WTC11 (cell line): ENCODE measurements at regions not wholly inside any gene's neighbourhood (a gene's known extent, or its start where the extent isn't known, plus 50 kb on each side); places are given as distances from the start of the nearest gene placed in this dataset.

ENCODE experiments used
- ATAC-seq: fragments of 200-7000 bp; cut with Tn5 transposase; 2 replicates; pipeline ENCODE4 v1.10.0; 2021; ENCODE audit warnings: mild to moderate bottlenecking, moderate library complexity
- CTCF ChIA-PET: fragments of 300-600 bp; sonication (Branson Sonifier 250); formaldehyde crosslinking; loops from one replicate; lab custom pipeline; 2021; ENCODE audit warnings: antibody characterized with exemption; lab: Charles Lee
- POLR2A ChIA-PET: fragments of 350-600 bp; sonication (Branson Sonifier 250); formaldehyde crosslinking; loops from one replicate; lab custom pipeline; 2021; ENCODE audit warnings: antibody characterized with exemption; lab: Charles Lee
- DNase-seq: peaks from one replicate; pipeline ENCODE4 v3.0.0; 2021; ENCODE audit warnings: low spot score
- H3K27ac Mint-ChIP-seq: 2 replicates; pipeline ENCODE4 v1.8.0; 2021; ENCODE audit warnings: mixed read lengths
- H3K27me3 Mint-ChIP-seq: 2 replicates; pipeline ENCODE4 v1.8.0; 2021; ENCODE audit warnings: low read depth, mild to moderate bottlenecking, moderate library complexity, mixed read lengths
- H3K36me3 Mint-ChIP-seq: 2 replicates; pipeline ENCODE4 v1.8.0; 2021; ENCODE audit warnings: mixed read lengths
- H3K4me1 Mint-ChIP-seq: 2 replicates; pipeline ENCODE4 v1.8.0; 2022; ENCODE audit warnings: mixed read lengths
- H3K4me3 Mint-ChIP-seq: 2 replicates; pipeline ENCODE4 v1.8.0; 2021; ENCODE audit warnings: mild to moderate bottlenecking, moderate library complexity, mixed read lengths
- H3K9me3 Mint-ChIP-seq: 2 replicates; pipeline ENCODE4 v1.8.0; 2021; ENCODE audit warnings: mixed read lengths
- ELF4 ChIP-seq: sonication (generic); formaldehyde crosslinking; IDR thresholded peaks from 2 replicates; pipeline ENCODE4 v1.8.1; 2022; ENCODE audit warnings: low read depth, mild to moderate bottlenecking, moderate library complexity, missing genetic modification reagents
- FOXJ3 ChIP-seq: sonication (generic); formaldehyde crosslinking; IDR thresholded peaks from 2 replicates; pipeline ENCODE4 v1.9.0; 2021; ENCODE audit warnings: missing genetic modification reagents, mild to moderate bottlenecking, borderline replicate concordance
- MXD4 ChIP-seq: fragments of 250-450 bp; sonication (Bioruptor Pico); IDR thresholded peaks from 2 replicates; pipeline ENCODE4 v1.8.0; 2021; ENCODE audit warnings: mild to moderate bottlenecking, moderate library complexity, borderline replicate concordance
- MYBL2 ChIP-seq: sonication (generic); formaldehyde crosslinking; IDR thresholded peaks from 2 replicates; pipeline ENCODE4 v1.8.1; 2023; ENCODE audit warnings: mild to moderate bottlenecking, moderate library complexity, missing genetic modification reagents
- TCF7 ChIP-seq: sonication (generic); formaldehyde crosslinking; IDR thresholded peaks from 2 replicates; pipeline ENCODE4 v1.8.0; 2022; ENCODE audit warnings: mild to moderate bottlenecking, low read depth, missing genetic modification reagents, moderate library complexity
- TEAD1 ChIP-seq: sonication (generic); formaldehyde crosslinking; IDR thresholded peaks from 2 replicates; pipeline ENCODE4 v1.8.0; 2022; ENCODE audit warnings: mild to moderate bottlenecking, missing genetic modification reagents
- ZNF138 ChIP-seq: sonication (generic); formaldehyde crosslinking; conservative IDR thresholded peaks from 2 replicates; pipeline ENCODE4 v1.8.1; 2022; ENCODE audit warnings: mild to moderate bottlenecking, moderate library complexity, missing genetic modification reagents
- TF ChIP-seq, protein P1 (sequence below): sonication (generic); formaldehyde crosslinking; IDR thresholded peaks from 2 replicates; pipeline ENCODE4 v1.8.0; 2022; ENCODE audit warnings: mild to moderate bottlenecking, missing genetic modification reagents
- TF ChIP-seq, protein P2 (sequence below): sonication (generic); formaldehyde crosslinking; IDR thresholded peaks from 2 replicates; pipeline ENCODE4 v1.8.1; 2023; ENCODE audit warnings: mild to moderate bottlenecking, missing genetic modification reagents, borderline replicate concordance
- TF ChIP-seq, protein P3 (sequence below): sonication (generic); formaldehyde crosslinking; IDR thresholded peaks from 2 replicates; pipeline ENCODE4 v1.8.1; 2022; ENCODE audit warnings: mild to moderate bottlenecking, moderate library complexity, missing genetic modification reagents
- TF ChIP-seq, protein P4 (sequence below): fragments of 200-600 bp; IDR thresholded peaks from 2 replicates; pipeline ENCODE4 v1.8.0; 2022; ENCODE audit warnings: antibody characterized with exemption
- TF ChIP-seq, protein P5 (sequence below): sonication (generic); formaldehyde crosslinking; IDR thresholded peaks from 2 replicates; pipeline ENCODE4 v1.8.1; 2022; ENCODE audit warnings: missing genetic modification reagents, borderline replicate concordance
- TF ChIP-seq, protein P6 (sequence below): sonication (generic); formaldehyde crosslinking; IDR thresholded peaks from 2 replicates; pipeline ENCODE4 v1.8.0; 2022; ENCODE audit warnings: mild to moderate bottlenecking, missing genetic modification reagents
- TF ChIP-seq, protein P7 (sequence below): sonication (generic); formaldehyde crosslinking; IDR thresholded peaks from 2 replicates; pipeline ENCODE4 v1.8.0; 2022; ENCODE audit warnings: mild to moderate bottlenecking, missing genetic modification reagents
- TF ChIP-seq, protein P8 (sequence below): sonication (generic); formaldehyde crosslinking; IDR thresholded peaks from 2 replicates; pipeline ENCODE4 v1.8.0; 2023; ENCODE audit warnings: missing genetic modification reagents, mild to moderate bottlenecking, borderline replicate concordance

DNA sequence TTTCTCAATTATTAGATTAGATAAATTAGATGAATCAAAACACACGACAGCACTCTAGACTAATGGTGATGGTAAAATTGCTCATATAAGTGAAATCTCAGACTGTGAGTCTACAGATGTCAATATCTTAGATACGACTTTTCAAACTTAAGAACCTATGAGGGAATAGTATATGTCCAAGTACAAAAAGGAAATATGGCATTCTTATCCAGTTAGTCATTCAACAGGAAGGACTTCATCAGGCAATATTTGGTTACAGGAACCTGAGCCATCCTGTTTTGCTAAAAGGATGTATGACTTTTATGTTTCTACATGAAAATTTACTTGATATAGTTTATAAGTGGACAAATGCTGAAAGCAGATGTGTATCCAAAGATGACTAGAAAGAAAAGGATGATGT, 107.0 kb downstream of the CT47B1 start:
- no peaks in the 10 kb centered on the region for H3K36me3 Mint-ChIP-seq
- CTCF ChIA-PET: no interaction called here
- no peak for DNase-seq
- TF ChIP-seq, protein P1, sequence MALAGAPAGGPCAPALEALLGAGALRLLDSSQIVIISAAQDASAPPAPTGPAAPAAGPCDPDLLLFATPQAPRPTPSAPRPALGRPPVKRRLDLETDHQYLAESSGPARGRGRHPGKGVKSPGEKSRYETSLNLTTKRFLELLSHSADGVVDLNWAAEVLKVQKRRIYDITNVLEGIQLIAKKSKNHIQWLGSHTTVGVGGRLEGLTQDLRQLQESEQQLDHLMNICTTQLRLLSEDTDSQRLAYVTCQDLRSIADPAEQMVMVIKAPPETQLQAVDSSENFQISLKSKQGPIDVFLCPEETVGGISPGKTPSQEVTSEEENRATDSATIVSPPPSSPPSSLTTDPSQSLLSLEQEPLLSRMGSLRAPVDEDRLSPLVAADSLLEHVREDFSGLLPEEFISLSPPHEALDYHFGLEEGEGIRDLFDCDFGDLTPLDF (CRISPR knock-in tag): no peak
- TF ChIP-seq, protein P2, sequence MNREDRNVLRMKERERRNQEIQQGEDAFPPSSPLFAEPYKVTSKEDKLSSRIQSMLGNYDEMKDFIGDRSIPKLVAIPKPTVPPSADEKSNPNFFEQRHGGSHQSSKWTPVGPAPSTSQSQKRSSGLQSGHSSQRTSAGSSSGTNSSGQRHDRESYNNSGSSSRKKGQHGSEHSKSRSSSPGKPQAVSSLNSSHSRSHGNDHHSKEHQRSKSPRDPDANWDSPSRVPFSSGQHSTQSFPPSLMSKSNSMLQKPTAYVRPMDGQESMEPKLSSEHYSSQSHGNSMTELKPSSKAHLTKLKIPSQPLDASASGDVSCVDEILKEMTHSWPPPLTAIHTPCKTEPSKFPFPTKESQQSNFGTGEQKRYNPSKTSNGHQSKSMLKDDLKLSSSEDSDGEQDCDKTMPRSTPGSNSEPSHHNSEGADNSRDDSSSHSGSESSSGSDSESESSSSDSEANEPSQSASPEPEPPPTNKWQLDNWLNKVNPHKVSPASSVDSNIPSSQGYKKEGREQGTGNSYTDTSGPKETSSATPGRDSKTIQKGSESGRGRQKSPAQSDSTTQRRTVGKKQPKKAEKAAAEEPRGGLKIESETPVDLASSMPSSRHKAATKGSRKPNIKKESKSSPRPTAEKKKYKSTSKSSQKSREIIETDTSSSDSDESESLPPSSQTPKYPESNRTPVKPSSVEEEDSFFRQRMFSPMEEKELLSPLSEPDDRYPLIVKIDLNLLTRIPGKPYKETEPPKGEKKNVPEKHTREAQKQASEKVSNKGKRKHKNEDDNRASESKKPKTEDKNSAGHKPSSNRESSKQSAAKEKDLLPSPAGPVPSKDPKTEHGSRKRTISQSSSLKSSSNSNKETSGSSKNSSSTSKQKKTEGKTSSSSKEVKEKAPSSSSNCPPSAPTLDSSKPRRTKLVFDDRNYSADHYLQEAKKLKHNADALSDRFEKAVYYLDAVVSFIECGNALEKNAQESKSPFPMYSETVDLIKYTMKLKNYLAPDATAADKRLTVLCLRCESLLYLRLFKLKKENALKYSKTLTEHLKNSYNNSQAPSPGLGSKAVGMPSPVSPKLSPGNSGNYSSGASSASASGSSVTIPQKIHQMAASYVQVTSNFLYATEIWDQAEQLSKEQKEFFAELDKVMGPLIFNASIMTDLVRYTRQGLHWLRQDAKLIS: no peak
- no peak for TF ChIP-seq FOXJ3 (CRISPR knock-in tag)
- TF ChIP-seq, protein P3, sequence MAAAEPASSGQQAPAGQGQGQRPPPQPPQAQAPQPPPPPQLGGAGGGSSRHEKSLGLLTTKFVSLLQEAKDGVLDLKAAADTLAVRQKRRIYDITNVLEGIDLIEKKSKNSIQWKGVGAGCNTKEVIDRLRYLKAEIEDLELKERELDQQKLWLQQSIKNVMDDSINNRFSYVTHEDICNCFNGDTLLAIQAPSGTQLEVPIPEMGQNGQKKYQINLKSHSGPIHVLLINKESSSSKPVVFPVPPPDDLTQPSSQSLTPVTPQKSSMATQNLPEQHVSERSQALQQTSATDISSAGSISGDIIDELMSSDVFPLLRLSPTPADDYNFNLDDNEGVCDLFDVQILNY (CRISPR knock-in tag): no peak
- TF ChIP-seq, protein P4, sequence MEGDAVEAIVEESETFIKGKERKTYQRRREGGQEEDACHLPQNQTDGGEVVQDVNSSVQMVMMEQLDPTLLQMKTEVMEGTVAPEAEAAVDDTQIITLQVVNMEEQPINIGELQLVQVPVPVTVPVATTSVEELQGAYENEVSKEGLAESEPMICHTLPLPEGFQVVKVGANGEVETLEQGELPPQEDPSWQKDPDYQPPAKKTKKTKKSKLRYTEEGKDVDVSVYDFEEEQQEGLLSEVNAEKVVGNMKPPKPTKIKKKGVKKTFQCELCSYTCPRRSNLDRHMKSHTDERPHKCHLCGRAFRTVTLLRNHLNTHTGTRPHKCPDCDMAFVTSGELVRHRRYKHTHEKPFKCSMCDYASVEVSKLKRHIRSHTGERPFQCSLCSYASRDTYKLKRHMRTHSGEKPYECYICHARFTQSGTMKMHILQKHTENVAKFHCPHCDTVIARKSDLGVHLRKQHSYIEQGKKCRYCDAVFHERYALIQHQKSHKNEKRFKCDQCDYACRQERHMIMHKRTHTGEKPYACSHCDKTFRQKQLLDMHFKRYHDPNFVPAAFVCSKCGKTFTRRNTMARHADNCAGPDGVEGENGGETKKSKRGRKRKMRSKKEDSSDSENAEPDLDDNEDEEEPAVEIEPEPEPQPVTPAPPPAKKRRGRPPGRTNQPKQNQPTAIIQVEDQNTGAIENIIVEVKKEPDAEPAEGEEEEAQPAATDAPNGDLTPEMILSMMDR: no peak
- H3K27me3 Mint-ChIP-seq: peaks cover 4% of the 10 kb centered on the region
- no peak overlapping the region for H3K27ac Mint-ChIP-seq
- H3K4me1 Mint-ChIP-seq: no peaks in the 10 kb centered on the region
- ATAC-seq: no peak
- H3K4me3 Mint-ChIP-seq: no peak overlapping the region
- no peaks in the 10 kb centered on the region for H3K9me3 Mint-ChIP-seq
- POLR2A ChIA-PET: no interaction called here

DNA sequence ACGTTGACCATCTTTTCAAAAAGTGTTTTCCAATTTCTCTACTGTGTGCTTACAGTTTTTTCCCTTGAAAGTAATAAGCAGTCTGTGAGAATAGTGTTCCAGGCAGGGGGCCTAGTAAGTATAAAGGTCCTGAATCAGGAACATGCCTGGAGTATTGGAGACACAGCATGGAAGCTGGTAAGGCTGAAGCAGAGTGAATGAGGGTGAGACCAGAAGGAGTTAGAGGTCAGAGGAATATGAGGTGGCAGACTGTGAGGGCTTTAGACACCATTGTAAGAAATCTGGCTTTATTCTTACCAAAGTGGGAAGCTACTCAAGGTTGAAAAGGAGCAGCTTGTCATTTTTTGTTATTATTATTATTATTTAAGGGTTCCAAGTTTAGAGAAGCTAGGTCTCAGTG, 107.4 kb downstream of the CT47B1 start:
- POLR2A ChIA-PET: no interaction called here
- DNase-seq (no peak), ATAC-seq (no peak)
- Mint-ChIP-seq H3K36me3 (no peaks in the 10 kb centered on the region), H3K4me3 (no peak overlapping the region), H3K27ac (no peak overlapping the region), H3K4me1 (no peaks in the 10 kb centered on the region), H3K27me3 (no peaks in the 10 kb centered on the region; the same call in 1 of the 2 replicates), H3K9me3 (no peaks in the 10 kb centered on the region)
- TF ChIP-seq ZNF138 (CRISPR knock-in tag): no peak
- no peak for TF ChIP-seq MYBL2 (CRISPR knock-in tag)
- TF ChIP-seq ELF4: no peak
- TF ChIP-seq, protein P5, sequence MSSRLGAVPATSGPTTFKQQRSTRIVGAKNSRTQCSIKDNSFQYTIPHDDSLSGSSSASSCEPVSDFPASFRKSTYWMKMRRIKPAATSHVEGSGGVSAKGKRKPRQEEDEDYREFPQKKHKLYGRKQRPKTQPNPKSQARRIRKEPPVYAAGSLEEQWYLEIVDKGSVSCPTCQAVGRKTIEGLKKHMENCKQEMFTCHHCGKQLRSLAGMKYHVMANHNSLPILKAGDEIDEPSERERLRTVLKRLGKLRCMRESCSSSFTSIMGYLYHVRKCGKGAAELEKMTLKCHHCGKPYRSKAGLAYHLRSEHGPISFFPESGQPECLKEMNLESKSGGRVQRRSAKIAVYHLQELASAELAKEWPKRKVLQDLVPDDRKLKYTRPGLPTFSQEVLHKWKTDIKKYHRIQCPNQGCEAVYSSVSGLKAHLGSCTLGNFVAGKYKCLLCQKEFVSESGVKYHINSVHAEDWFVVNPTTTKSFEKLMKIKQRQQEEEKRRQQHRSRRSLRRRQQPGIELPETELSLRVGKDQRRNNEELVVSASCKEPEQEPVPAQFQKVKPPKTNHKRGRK: no peak
- TF ChIP-seq TEAD1 (CRISPR knock-in tag): no peak
- TF ChIP-seq TCF7: no peak
- CTCF ChIA-PET: no interaction called here

DNA sequence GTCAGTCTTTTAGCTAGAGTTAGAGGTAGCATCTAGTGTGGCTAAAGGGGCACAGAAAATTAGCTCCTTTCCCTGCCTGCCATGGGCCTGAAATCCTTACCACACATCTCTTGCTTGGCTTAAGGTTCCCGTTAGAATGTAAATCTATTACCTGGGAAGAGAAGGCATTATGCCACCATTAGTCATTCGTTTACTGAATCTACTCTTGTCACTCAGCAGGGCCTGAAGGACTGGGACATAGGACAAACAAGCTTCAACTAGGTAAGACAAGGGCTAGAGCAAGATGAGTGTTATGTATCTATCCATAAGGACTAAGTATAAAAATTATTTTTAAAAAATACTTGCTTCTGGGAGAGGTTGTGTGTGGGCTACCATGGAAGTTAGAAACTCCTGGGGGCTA, 112.4 kb downstream of the CT47B1 start:
- no peak overlapping the region for H3K27ac Mint-ChIP-seq
- POLR2A ChIA-PET: no interaction called here
- H3K9me3 Mint-ChIP-seq: no peaks in the 10 kb centered on the region
- no peak for ATAC-seq
- no peak for DNase-seq
- H3K36me3 Mint-ChIP-seq: no peaks in the 10 kb centered on the region
- CTCF ChIA-PET: no interaction called here
- H3K4me3 Mint-ChIP-seq: no peak overlapping the region
- peaks cover 2% of the 10 kb centered on the region for H3K27me3 Mint-ChIP-seq
- no peaks in the 10 kb centered on the region for H3K4me1 Mint-ChIP-seq
- TF ChIP-seq TCF7 (no peak), TEAD1 (CRISPR knock-in tag) (no peak), MXD4 (CRISPR knock-in tag) (no peak)
- TF ChIP-seq, protein P6, sequence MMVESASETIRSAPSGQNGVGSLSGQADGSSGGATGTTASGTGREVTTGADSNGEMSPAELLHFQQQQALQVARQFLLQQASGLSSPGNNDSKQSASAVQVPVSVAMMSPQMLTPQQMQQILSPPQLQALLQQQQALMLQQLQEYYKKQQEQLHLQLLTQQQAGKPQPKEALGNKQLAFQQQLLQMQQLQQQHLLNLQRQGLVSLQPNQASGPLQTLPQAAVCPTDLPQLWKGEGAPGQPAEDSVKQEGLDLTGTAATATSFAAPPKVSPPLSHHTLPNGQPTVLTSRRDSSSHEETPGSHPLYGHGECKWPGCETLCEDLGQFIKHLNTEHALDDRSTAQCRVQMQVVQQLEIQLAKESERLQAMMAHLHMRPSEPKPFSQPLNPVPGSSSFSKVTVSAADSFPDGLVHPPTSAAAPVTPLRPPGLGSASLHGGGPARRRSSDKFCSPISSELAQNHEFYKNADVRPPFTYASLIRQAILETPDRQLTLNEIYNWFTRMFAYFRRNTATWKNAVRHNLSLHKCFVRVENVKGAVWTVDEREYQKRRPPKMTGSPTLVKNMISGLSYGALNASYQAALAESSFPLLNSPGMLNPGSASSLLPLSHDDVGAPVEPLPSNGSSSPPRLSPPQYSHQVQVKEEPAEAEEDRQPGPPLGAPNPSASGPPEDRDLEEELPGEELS: no peak
- TF ChIP-seq, protein P7, sequence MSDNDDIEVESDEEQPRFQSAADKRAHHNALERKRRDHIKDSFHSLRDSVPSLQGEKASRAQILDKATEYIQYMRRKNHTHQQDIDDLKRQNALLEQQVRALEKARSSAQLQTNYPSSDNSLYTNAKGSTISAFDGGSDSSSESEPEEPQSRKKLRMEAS (CRISPR knock-in tag): no peak
- TF ChIP-seq, protein P8, sequence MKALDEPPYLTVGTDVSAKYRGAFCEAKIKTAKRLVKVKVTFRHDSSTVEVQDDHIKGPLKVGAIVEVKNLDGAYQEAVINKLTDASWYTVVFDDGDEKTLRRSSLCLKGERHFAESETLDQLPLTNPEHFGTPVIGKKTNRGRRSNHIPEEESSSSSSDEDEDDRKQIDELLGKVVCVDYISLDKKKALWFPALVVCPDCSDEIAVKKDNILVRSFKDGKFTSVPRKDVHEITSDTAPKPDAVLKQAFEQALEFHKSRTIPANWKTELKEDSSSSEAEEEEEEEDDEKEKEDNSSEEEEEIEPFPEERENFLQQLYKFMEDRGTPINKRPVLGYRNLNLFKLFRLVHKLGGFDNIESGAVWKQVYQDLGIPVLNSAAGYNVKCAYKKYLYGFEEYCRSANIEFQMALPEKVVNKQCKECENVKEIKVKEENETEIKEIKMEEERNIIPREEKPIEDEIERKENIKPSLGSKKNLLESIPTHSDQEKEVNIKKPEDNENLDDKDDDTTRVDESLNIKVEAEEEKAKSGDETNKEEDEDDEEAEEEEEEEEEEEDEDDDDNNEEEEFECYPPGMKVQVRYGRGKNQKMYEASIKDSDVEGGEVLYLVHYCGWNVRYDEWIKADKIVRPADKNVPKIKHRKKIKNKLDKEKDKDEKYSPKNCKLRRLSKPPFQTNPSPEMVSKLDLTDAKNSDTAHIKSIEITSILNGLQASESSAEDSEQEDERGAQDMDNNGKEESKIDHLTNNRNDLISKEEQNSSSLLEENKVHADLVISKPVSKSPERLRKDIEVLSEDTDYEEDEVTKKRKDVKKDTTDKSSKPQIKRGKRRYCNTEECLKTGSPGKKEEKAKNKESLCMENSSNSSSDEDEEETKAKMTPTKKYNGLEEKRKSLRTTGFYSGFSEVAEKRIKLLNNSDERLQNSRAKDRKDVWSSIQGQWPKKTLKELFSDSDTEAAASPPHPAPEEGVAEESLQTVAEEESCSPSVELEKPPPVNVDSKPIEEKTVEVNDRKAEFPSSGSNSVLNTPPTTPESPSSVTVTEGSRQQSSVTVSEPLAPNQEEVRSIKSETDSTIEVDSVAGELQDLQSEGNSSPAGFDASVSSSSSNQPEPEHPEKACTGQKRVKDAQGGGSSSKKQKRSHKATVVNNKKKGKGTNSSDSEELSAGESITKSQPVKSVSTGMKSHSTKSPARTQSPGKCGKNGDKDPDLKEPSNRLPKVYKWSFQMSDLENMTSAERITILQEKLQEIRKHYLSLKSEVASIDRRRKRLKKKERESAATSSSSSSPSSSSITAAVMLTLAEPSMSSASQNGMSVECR (CRISPR knock-in tag): no peak
